ENCODE measurements at regions not wholly inside any gene's neighbourhood (a gene's known extent, or its start where the extent isn't known, plus 50 kb on each side); places are given as distances from the start of the nearest gene placed in this dataset.

GRCh38 chr15:79615754-79616153 lies 183.6 kb downstream of the MINAR1 start:
- Histone ChIP-seq H3K4me1 (ENCODE audit: control insufficient read depth in 1 of 2, insufficient read depth in 2 of 2, low read depth in 1 of 2, low read length in 1 of 2) (no peaks in the 10 kb centered on the region), H3K9me2 (no peaks in the 10 kb centered on the region), H3K4me2 (no peak overlapping the region), H3K79me2 (ENCODE audit: insufficient read depth) (no peaks in the 10 kb centered on the region), H3K36me3 (replicated peaks in 1 of 2; ENCODE audit: control insufficient read depth in 1 of 2, insufficient read depth in 2 of 2, low read length in 1 of 2) (no peaks in the 10 kb centered on the region), H3K4me3 (ENCODE audit: low read depth in 2 of 2, low read length in 1 of 2) (no peak overlapping the region), H3K27ac (ENCODE audit: low read depth in 2 of 2, low read length in 1 of 2) (no peak overlapping the region), H3F3A (replicated peaks; ENCODE audit: insufficient read depth) (no peaks in the 10 kb centered on the region), H3K27me3 (ENCODE audit: insufficient read depth) (no peaks in the 10 kb centered on the region), H3K9me3 (no peaks in the 10 kb centered on the region), H3K9ac (no peak overlapping the region), H4K20me1 (ENCODE audit: insufficient read depth) (no peaks in the 10 kb centered on the region), H2AFZ (ENCODE audit: low read depth) (no peak overlapping the region)
- POLR2A ChIA-PET: no interaction called here
- no peak for DNase-seq
- CTCF ChIA-PET: interaction anchor here (1.5 kb wide), 1 partner anchor 18 kb away, joined by 3 read pairs; no protein-coding TSS in a partner anchor
- TF ChIP-seq RCOR1 (IDR thresholded peaks at IDR 0.05; ENCODE audit: low read length): no peak
- TF ChIP-seq CHD2 (IDR thresholded peaks at IDR 0.05; ENCODE audit: low read length, partially characterized antibody): no peak
- TF ChIP-seq FOXJ3 (CRISPR knock-in tag; IDR thresholded peaks at IDR 0.05): no peak
- TF ChIP-seq POLR2AphosphoS5 (IDR thresholded peaks at IDR 0.05; ENCODE audit: low read depth, low read length): no peak
- no peak for TF ChIP-seq SIN3A (IDR thresholded peaks at IDR 0.05; ENCODE audit: borderline replicate concordance, low read depth, low read length)
- no peak for TF ChIP-seq USF1 (IDR thresholded peaks at IDR 0.05; ENCODE audit: borderline replicate concordance, low read depth)
- no peak for TF ChIP-seq TCF12 (IDR thresholded peaks at IDR 0.05)
- no peak for TF ChIP-seq EZH2phosphoT487 (IDR thresholded peaks at IDR 0.05; ENCODE audit: borderline replicate concordance, low read depth)
- TF ChIP-seq YY1 (IDR thresholded peaks at IDR 0.05; ENCODE audit: low read depth): no peak
- WGBS (ENCODE audit: low lambda C conversion rate): 72% methylated on average over 4 of the region's 4 CpGs

GRCh38 chr15:79617071-79617470 lies 184.9 kb downstream of the MINAR1 start:
- POLR2A ChIA-PET: no interaction called here
- DNase-seq: no peak
- no peak overlapping the region for H3K4me3 ChIP-seq (ENCODE audit: low read depth in 2 of 2, low read length in 1 of 2)
- H3K4me2 ChIP-seq: no peak overlapping the region
- H3K27ac ChIP-seq (ENCODE audit: low read depth in 2 of 2, low read length in 1 of 2): no peak overlapping the region
- no peaks in the 10 kb centered on the region for H3K9me3 ChIP-seq
- CTCF ChIA-PET: interaction anchor here (1.4 kb wide), 1 partner anchor 21 kb away, joined by 4 read pairs; no protein-coding TSS in a partner anchor
- H3K9me2 ChIP-seq: no peaks in the 10 kb centered on the region
- no peaks in the 10 kb centered on the region for H3K36me3 ChIP-seq (replicated peaks in 1 of 2; ENCODE audit: control insufficient read depth in 1 of 2, insufficient read depth in 2 of 2, low read length in 1 of 2)
- no peaks in the 10 kb centered on the region for H3K79me2 ChIP-seq (ENCODE audit: insufficient read depth)
- no peak overlapping the region for H2AFZ ChIP-seq (ENCODE audit: low read depth)
- no peak overlapping the region for H3K9ac ChIP-seq
- H3K27me3 ChIP-seq (ENCODE audit: insufficient read depth): no peaks in the 10 kb centered on the region
- no peaks in the 10 kb centered on the region for H3F3A ChIP-seq (replicated peaks; ENCODE audit: insufficient read depth)
- H4K20me1 ChIP-seq (ENCODE audit: insufficient read depth): no peaks in the 10 kb centered on the region
- H3K4me1 ChIP-seq (ENCODE audit: control insufficient read depth in 1 of 2, insufficient read depth in 2 of 2, low read depth in 1 of 2, low read length in 1 of 2): no peaks in the 10 kb centered on the region
- TF ChIP-seq EZH2phosphoT487 (IDR thresholded peaks at IDR 0.05; ENCODE audit: borderline replicate concordance, low read depth) (no peak), MEF2A (IDR thresholded peaks at IDR 0.05; ENCODE audit: borderline replicate concordance, low read depth) (no peak), FOXM1 (IDR thresholded peaks at IDR 0.05; ENCODE audit: low read depth) (no peak), NFIC (IDR thresholded peaks at IDR 0.05; ENCODE audit: borderline replicate concordance) (no peak), FOXJ3 (CRISPR knock-in tag; IDR thresholded peaks at IDR 0.05) (no peak), PBX3 (IDR thresholded peaks at IDR 0.05) (no peak), TEAD4 (IDR thresholded peaks at IDR 0.05; ENCODE audit: borderline replicate concordance, insufficient read depth) (no peak), IRF3 (IDR thresholded peaks at IDR 0.05; ENCODE audit: low read depth, low read length) (no peak), POLR2AphosphoS5 (IDR thresholded peaks at IDR 0.05; ENCODE audit: low read depth, low read length) (no peak), ZBTB33 (IDR thresholded peaks at IDR 0.05; ENCODE audit: borderline replicate concordance, low read depth) (no peak), RCOR1 (IDR thresholded peaks at IDR 0.05; ENCODE audit: low read length) (no peak), SMC3 (IDR thresholded peaks at IDR 0.05; ENCODE audit: low read depth, low read length) (no peak), USF1 (IDR thresholded peaks at IDR 0.05; ENCODE audit: borderline replicate concordance, low read depth) (no peak), REST (IDR thresholded peaks at IDR 0.05; ENCODE audit: low read depth, low read length) (no peak)
